ENCODE measurements at regions not wholly inside any gene's neighbourhood (a gene's known extent, or its start where the extent isn't known, plus 50 kb on each side); places are given as distances from the start of the nearest gene placed in this dataset.

DNA sequence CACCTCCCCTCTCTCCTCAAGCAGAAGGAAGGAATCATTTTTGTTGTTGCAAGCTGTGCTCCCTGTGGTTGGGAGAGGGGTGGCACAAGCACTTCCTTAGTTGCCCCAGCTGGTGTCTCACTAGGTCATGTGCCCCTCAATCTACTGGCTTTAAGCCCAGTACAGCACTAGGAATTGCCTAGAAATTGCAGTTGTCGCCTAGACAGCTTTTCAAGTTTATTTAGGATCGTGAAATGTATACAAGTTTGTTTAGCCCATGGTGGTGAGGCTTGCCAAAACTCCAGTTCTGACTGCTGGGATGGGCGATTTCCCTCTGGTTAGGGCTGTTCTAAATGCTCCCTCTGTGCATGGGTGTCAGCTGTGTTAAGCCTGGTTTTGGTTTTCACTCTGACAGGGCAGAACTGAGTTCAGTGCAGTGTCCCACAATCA lies 126.8 kb upstream of the ZNF644 start:
- Histone ChIP-seq H3K4me3 (no peak overlapping the region), H3K27ac (no peak overlapping the region), H3K36me3 (no peaks in the 10 kb centered on the region), H3K4me1 (no peaks in the 10 kb centered on the region), H3K27me3 (no peaks in the 10 kb centered on the region), H3K9me3 (no peaks in the 10 kb centered on the region)
- DNase-seq: peak in 1 of 2 donors; percentile 34
- WGBS, 5 donors: 26 to 54% (median 41%) methylated on average over 3 of the region's 3 CpGs
- TF ChIP-seq POLR2AphosphoS5 (IDR thresholded peaks at IDR 0.05) (no peak), POLR2A (IDR thresholded peaks at IDR 0.05) (no peak), EP300 (IDR thresholded peaks at IDR 0.05) (no peak)
- TF ChIP-seq, protein P1, sequence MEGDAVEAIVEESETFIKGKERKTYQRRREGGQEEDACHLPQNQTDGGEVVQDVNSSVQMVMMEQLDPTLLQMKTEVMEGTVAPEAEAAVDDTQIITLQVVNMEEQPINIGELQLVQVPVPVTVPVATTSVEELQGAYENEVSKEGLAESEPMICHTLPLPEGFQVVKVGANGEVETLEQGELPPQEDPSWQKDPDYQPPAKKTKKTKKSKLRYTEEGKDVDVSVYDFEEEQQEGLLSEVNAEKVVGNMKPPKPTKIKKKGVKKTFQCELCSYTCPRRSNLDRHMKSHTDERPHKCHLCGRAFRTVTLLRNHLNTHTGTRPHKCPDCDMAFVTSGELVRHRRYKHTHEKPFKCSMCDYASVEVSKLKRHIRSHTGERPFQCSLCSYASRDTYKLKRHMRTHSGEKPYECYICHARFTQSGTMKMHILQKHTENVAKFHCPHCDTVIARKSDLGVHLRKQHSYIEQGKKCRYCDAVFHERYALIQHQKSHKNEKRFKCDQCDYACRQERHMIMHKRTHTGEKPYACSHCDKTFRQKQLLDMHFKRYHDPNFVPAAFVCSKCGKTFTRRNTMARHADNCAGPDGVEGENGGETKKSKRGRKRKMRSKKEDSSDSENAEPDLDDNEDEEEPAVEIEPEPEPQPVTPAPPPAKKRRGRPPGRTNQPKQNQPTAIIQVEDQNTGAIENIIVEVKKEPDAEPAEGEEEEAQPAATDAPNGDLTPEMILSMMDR (IDR thresholded peaks at IDR 0.05): no peak
- intact Hi-C loops (cut with DNase I; ENCODE audit: low total_unique reads): no loop called here

DNA sequence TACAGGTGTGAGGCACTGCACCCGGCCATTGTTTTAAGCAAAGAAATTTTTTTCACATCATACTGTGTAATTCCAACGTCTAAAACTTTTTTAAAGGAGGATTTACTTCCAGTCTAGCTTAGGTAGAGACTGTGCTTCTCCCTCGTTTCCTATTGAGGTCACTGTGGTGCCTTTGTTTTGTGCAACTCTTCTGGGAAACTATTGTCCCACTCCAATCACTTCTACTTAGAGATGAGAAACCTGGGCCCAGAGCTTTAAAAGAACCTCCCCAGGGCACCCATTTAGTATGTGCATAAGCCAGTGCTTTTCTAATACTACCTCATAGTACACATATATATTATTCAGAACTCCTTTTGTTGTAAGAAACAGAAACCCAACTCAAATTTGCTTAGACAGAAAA lies 120.0 kb upstream of the ZNF644 start:
- no peaks in the 10 kb centered on the region for H3K4me1 ChIP-seq
- H3K27ac ChIP-seq: no peak overlapping the region
- TF ChIP-seq POLR2A (IDR thresholded peaks at IDR 0.05): no peak
- TF ChIP-seq POLR2AphosphoS5 (IDR thresholded peaks at IDR 0.05): no peak
- no peak for TF ChIP-seq EP300 (IDR thresholded peaks at IDR 0.05)
- TF ChIP-seq, protein P1 (IDR thresholded peaks at IDR 0.05): no peak
- H3K9me3 ChIP-seq: no peaks in the 10 kb centered on the region
- H3K36me3 ChIP-seq: no peaks in the 10 kb centered on the region
- H3K27me3 ChIP-seq: no peaks in the 10 kb centered on the region
- no peak overlapping the region for H3K4me3 ChIP-seq
- intact Hi-C loops (cut with DNase I; ENCODE audit: low total_unique reads): no loop called here
- 41 to 65% (median 57%) methylated on average over 3 of the region's 3 CpGs for WGBS, 5 donors
- no peak for DNase-seq

GRCh38 chr1:91138959-91139358 lies 117.1 kb upstream of the ZNF644 start:
- Histone ChIP-seq H3K4me1 (no peaks in the 10 kb centered on the region), H3K36me3 (no peaks in the 10 kb centered on the region), H3K27ac (no peak overlapping the region), H3K4me3 (no peak overlapping the region), H3K9me3 (no peaks in the 10 kb centered on the region), H3K27me3 (no peaks in the 10 kb centered on the region)
- intact Hi-C loops (cut with DNase I; ENCODE audit: low total_unique reads): no loop called here
- TF ChIP-seq POLR2AphosphoS5 (IDR thresholded peaks at IDR 0.05) (no peak), EP300 (IDR thresholded peaks at IDR 0.05) (no peak), POLR2A (IDR thresholded peaks at IDR 0.05) (no peak)
- TF ChIP-seq, protein P1 (IDR thresholded peaks at IDR 0.05): no peak
- 39 to 75% (median 50%) methylated on average over 3 of the region's 3 CpGs for WGBS, 5 donors
- no peak for DNase-seq

- H3K36me3 ChIP-seq: no peaks in the 10 kb centered on the region
- DNase-seq: no peak
- no peak overlapping the region for H3K27ac ChIP-seq
- no peaks in the 10 kb centered on the region for H3K27me3 ChIP-seq
- H3K4me1 ChIP-seq: no peaks in the 10 kb centered on the region
- TF ChIP-seq EP300 (IDR thresholded peaks at IDR 0.05) (no peak), POLR2AphosphoS5 (IDR thresholded peaks at IDR 0.05) (no peak), POLR2A (IDR thresholded peaks at IDR 0.05) (no peak)
- TF ChIP-seq, protein P1 (IDR thresholded peaks at IDR 0.05): no peak
- WGBS, 5 donors: 86 to 100% (median 92%) methylated on average over 1 of the region's 1 CpG
- no peaks in the 10 kb centered on the region for H3K9me3 ChIP-seq
- intact Hi-C loops (cut with DNase I; ENCODE audit: low total_unique reads): no loop called here
- no peak overlapping the region for H3K4me3 ChIP-seq
Measured at GRCh38 chr1:91137173-91137852, 115.5 kb upstream of the ZNF644 start.
